ENCODE measurements at regions not wholly inside any gene's neighbourhood (a gene's known extent, or its start where the extent isn't known, plus 50 kb on each side); places are given as distances from the start of the nearest gene placed in this dataset.

- no peak for TF ChIP-seq CTCF (conservative IDR thresholded peaks at IDR 0.05; ENCODE audit: low read depth in 2 of 2)
- TF ChIP-seq STAT1 (IDR thresholded peaks at IDR 0.05; ENCODE audit: unreplicated experiment) = no peak
Observed at GRCh38 chr2:224106794-224107193, 67.7 kb upstream of the SERPINE2 start.
